Effector CD8-positive, alpha-beta T cell (primary cell): ENCODE measurements at regions not wholly inside any gene's neighbourhood (a gene's known extent, or its start where the extent isn't known, plus 50 kb on each side); places are given as distances from the start of the nearest gene placed in this dataset.
"Not testable (repeated sequence)": the region's sequence is repeated elsewhere in the genome, so short reads cannot be mapped to it uniquely, and the experiment has no call there.

ENCODE experiments used
- DNase-seq: peaks from one replicate; lab custom pipeline; 2025; lab: John Stamatoyannopoulos, UW

DNA sequence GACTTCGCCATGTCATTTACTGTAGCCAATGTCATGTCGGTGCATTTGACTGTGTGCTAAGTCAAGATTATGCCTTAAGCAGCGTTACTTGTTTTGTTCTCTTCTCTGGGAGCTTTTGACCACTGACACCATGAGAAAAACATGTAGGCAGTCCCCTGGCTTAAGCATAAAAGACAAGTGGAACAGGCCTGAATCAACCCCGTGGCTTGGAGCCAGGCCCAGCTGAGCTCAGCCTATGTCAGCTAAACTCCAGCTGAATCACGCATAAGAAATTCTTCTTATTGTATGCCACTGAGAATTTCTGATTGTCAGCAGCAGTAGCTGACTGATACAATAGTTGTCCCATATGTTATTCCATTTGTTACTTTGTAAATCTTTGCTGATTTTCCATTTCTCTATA, 261.9 kb downstream of the CBLL2 start:
- no peak for DNase-seq

- no peak for DNase-seq
These were observed 264.1 kb downstream of the CBLL2 start for GRCh38 chrX:22536746-22537304.

DNA sequence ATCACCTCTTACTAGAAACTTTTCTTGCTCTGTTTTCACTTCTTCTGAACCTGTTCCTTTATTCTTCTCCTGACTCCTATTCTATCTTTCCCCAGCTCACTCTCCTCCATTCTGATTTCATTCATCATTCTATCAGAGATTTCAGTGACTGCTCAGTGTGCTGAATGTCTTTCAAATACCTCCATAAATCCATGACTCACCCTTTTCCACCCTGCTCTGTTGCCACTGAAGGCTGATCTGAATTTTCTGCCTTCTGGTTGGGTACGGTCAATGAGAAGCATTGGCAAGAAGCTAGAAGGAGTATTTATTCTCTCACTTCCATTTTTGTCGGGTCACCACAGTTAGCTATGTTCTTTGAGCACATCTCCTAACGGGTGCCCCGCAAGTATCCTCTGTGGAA, 265.9 kb downstream of the CBLL2 start:
- no peak for DNase-seq

DNA sequence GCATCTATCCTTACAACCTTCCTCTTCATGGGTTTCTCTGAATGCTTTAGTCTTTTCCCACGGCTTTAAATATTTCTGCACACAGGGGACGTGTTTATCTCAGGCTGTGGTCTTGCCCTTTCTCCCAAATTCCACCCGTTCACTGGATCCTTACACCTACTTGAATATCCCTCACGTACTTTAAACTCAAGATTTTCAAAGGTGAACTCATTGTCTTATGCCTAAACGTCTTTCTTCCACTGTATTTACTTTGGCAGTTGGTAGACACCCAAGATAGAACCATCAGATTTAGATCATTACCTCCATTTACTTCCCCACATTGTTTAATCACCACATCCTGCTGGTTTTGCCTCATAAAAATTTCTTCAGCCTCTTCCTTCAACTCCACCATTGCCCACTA, 269.2 kb downstream of the CBLL2 start:
- DNase-seq, result no peak

DNA sequence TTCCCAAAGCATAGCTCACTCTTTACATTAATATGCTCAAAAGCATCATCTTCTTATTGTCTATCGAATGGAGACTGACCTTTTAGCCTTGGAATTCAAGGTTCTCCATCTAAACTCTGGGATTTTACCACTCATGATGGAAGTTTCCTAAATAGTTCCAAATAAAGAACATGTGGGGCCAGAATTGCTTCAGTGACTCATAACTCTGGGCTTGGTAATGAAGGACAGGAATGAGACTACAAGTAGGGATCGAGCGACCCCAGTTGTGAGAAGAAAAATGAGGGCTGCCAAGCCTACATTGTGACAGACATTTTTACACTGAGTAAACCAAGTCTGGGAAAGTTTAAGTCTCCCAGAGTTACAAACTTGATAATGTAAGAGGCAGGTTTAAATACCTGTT, 269.9 kb downstream of the CBLL2 start:
- no peak for DNase-seq

GRCh38 chrX:22559506-22559905, 286.8 kb downstream of the CBLL2 start:
- DNase-seq, result no peak

DNA sequence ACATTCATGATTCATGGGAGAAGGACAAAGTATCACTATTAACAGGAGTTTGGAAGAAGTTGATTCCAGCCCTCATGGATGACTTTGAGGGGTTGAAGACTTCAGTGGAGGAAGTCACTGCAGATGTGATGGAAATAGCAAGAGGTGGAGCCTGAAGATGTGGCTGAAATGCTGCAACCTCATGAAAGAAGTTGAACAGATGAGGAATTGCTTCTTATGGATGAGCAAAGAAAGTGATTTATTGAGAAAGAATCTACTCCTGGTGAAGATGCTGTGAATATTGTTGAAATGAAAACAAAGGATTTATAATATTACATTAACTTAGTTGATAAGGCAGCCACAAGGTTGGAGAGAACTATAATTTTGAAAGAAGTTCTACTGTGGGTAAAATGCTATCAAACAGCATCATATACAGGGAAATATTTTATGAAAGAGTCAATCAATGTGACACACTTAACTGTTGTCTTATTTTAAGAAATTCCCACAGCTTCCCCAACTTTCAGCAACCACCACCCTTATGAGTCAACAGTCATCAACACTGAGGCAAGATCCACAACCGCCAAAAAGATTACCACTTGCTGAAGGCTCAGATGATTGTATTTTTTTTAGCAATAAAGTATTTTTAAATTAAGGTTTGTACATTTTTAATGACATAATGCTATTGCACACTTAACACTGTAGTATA, 302.6 kb downstream of the CBLL2 start:
- DNase-seq, result no peak

DNA sequence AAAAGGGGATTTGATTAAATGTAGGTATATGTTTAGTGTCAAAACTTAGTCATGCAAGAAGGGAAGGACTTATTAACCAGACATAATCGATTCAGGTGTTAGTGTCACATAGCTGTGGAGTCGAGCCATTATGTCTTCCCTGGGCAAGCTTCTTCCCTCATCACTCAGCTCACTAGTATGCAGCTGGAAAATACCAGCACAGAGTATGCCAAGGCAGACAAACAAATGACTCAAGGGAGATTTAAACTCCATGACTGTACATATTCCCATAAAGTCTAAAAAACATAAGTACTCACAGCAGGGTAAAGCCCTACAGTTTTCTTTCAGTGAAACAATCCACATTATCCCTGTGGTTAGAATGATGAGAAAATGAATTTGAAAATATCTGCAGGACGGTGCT, 304.5 kb downstream of the CBLL2 start:
- DNase-seq, result no peak

- DNase-seq, result no peak
These were observed 313.1 kb downstream of the CBLL2 start for GRCh38 chrX:22585831-22586230.

GRCh38 chrX:22589845-22590244, 317.1 kb downstream of the CBLL2 start:
- DNase-seq, result no peak

DNA sequence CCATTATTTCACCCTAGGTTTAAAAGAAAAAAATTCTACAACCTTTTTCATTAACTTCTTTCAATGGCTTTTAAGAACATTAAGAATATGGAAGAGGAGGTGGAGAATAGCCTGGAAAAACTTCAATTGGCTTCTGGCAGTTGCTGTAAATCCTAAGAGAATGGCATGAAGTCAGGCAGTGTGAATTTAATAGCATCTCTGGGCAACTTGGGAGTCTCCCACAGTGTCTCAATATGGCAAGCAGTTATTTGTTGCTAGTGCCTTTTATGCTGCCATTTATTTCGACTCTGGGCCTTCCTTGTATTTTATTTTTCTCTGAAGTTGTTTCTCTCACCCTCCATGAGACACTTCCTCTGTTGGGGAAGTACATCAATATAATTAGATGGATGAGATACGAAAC, 322.1 kb downstream of the CBLL2 start:
- DNase-seq, result no peak

DNA sequence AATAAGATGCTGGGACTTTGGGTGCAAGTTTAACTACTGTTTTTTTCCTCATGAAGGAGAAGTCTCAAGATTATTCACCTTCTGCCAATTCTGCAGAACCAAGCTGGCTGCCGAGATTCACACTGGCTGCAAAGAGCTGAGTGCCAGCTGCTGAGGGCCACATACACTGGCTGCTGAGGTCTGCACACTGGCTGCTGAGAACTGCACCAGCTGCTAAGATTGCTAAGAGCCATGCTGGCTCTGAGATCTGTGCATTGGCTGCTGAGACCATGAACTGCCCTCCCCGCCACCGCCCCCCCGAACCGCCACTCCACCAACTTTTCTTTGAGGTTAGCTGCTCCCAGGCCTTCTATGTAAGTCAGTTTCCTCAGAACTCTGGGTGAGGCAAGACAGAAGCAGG, 330.3 kb downstream of the CBLL2 start:
- no peak for DNase-seq

- not testable (repeated sequence) for DNase-seq
These were observed 336.7 kb downstream of the CBLL2 start for GRCh38 chrX:22609452-22609851.

DNA sequence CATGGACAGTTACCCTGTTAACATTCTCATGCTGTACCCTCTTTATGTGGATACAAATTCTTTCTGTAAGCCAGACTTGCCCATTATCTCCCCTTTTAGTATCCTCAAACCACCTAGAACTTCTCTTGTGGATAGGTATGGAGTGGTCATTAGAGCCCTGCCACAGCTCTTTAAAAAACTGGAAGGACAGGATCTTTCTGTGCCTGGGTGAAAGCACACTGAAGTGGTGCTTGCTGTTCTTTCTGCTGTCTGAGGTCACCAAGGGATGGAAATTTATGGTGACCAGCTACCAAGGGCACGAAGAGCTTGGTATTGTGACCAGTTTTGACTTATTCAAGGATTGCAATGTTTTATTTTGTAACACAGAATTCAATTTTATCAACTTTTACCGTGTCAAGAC, 344.2 kb downstream of the CBLL2 start:
- no peak for DNase-seq

GRCh38 chrX:22627576-22627975, 354.9 kb downstream of the CBLL2 start:
- DNase-seq, result no peak

GRCh38 chrX:22628275-22628674, 355.6 kb downstream of the CBLL2 start:
- DNase-seq, result no peak

GRCh38 chrX:22629105-22629725, 356.5 kb downstream of the CBLL2 start:
- DNase-seq, result no peak

- no peak for DNase-seq
These were observed 361.4 kb downstream of the CBLL2 start for GRCh38 chrX:22634083-22634482.

- DNase-seq, result no peak
These were observed 362.0 kb downstream of the CBLL2 start for GRCh38 chrX:22634751-22635150.

GRCh38 chrX:22648281-22648680, 351.5 kb upstream of the DDX53 start:
- DNase-seq, result no peak

DNA sequence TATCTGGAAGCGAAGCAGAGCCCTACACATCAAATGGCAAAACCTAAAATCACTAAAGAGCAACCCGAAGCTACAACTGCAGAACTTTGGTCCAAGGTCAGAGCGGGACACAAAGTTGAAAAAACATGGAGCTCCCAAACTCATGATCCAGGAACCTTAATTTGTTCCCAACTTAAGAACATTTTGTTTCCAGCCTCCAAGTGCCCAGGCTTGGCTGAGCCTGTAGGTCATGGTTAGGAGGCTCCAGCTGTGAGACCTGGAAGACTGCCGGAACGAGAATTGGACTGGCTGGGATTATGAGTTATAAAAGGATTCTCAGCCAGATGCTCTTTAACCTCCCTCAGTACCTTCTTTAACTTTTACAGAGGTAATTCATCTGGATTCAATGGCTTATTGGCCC, 349.1 kb upstream of the DDX53 start:
- DNase-seq, result no peak

DNA sequence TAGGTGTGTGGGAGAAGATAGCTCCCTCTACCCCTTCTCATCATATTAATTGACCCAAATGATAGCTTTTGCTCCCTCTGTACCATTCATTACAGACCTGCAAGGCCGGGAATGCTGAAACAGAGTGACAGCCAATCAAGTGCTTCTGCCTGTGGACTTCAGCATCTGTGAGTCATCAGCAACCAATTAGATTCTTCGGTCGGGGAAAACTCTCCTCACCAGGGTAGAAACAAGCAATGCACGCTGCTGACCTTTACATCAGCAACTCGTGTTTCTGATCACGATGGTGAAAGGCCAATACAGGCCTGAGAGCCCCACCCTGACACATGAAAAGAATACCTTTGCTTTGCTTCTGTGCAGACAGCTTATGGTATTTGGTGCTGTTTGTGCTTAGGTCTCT, 347.2 kb upstream of the DDX53 start:
- DNase-seq, result no peak

- DNase-seq, result no peak
These were observed 339.0 kb upstream of the DDX53 start for GRCh38 chrX:22660756-22661155.

DNA sequence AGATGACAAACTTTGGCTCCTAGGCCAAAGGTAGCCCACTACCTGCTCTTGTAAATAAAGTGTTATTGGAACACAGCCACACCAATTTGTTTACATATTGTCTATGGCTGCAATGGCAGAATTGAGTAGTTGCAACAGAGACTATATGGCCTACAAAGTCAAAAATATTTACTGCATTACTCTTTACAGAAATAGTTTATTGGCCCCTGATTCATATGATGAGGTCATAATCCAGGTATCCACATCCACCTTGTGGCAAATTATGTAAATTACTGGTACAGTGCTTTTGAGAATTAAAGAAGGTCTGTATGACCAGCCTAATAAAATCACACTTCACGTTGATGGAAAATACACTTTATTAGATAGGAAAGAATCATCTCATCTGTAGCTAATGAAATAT, 337.0 kb upstream of the DDX53 start:
- DNase-seq, result no peak
